SH-SY5Y (cell line): ENCODE measurements at regions not wholly inside any gene's neighbourhood (a gene's known extent, or its start where the extent isn't known, plus 50 kb on each side); places are given as distances from the start of the nearest gene placed in this dataset.

Experiments
- GATA2 ChIP-seq: IDR thresholded peaks from 2 replicates; pipeline ENCODE4 v1.6.1; 2011; ENCODE audit warnings: mild to moderate bottlenecking, low read depth, low read length
- GATA3 ChIP-seq: IDR thresholded peaks from 2 replicates; pipeline ENCODE4 v1.6.1; 2011; ENCODE audit warnings: low read depth, mild to moderate bottlenecking, low read length, moderate library complexity

GRCh38 chr3:189419683-189420082 is 211.5 kb upstream of the TP63 start:
- TF ChIP-seq GATA2: no peak
- no peak for TF ChIP-seq GATA3
